HFF-Myc (cell line): ENCODE measurements at regions not wholly inside any gene's neighbourhood (a gene's known extent, or its start where the extent isn't known, plus 50 kb on each side); places are given as distances from the start of the nearest gene placed in this dataset.

Experiments used
- DNase-seq: peaks from one replicate; pipeline ENCODE4 v3.0.0-alpha.2; 2011; ENCODE audit warnings: low read depth; ENCODE audit errors: extremely low read depth
- H3K4me3 ChIP-seq: replicated peaks from 2 replicates; pipeline ENCODE4 v1.5.1; 2011; ENCODE audit warnings: low read depth, mild to moderate bottlenecking, control low read depth, low read length
- TF ChIP-seq, protein P1 (sequence below): IDR thresholded peaks from 2 replicates; pipeline ENCODE4 v1.5.1; 2012; ENCODE audit warnings: mild to moderate bottlenecking, low read depth, low read length, control low read depth; ENCODE audit errors: missing control alignments

DNA sequence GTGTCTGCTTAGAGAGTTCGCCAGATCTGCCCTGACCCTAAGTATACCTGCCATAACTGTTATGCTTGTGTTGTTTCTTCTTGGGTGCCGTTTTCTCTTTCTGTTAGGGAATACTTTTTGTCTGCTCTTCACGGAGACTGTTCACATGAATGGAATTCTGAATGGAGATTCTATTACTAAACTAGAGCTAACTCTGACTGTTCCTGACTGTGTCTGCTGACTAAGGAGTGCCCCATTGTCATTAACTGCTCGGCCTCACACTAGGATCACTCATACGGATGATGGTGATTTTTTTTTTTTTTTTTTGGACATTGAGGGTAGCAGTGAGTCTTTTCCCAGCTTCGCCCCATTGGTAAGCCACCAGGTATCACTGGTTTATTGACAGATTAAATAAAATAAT, 104.8 kb upstream of the SLC8A1 start:
- no peak for DNase-seq
- TF ChIP-seq, protein P1, sequence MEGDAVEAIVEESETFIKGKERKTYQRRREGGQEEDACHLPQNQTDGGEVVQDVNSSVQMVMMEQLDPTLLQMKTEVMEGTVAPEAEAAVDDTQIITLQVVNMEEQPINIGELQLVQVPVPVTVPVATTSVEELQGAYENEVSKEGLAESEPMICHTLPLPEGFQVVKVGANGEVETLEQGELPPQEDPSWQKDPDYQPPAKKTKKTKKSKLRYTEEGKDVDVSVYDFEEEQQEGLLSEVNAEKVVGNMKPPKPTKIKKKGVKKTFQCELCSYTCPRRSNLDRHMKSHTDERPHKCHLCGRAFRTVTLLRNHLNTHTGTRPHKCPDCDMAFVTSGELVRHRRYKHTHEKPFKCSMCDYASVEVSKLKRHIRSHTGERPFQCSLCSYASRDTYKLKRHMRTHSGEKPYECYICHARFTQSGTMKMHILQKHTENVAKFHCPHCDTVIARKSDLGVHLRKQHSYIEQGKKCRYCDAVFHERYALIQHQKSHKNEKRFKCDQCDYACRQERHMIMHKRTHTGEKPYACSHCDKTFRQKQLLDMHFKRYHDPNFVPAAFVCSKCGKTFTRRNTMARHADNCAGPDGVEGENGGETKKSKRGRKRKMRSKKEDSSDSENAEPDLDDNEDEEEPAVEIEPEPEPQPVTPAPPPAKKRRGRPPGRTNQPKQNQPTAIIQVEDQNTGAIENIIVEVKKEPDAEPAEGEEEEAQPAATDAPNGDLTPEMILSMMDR, result no peak
- H3K4me3 ChIP-seq, result no peak overlapping the region

GRCh38 chr2:40558761-40559160, 106.9 kb upstream of the SLC8A1 start:
- no peak overlapping the region for H3K4me3 ChIP-seq
- no peak for DNase-seq
- TF ChIP-seq, protein P1, result no peak

DNA sequence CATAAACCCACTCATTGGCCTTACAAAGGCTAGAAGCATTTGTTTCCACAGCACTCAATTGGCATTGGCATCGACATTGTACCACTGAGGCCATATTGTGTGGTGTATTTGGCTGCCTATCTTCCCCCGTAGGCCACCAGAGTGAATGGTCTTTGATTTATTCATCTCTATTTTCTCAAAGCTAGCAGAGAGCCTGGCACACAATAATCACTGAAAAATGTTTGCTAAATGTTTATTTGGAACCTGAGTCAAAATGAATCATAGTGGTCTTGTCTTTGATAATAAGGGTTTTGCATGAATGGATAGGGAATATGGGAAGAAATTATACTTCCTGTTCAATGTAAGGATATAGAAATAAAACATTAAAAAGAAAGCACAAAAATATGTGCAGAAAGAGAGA, 107.3 kb upstream of the SLC8A1 start:
- TF ChIP-seq, protein P1, result no peak
- no peak for DNase-seq
- no peak overlapping the region for H3K4me3 ChIP-seq

DNA sequence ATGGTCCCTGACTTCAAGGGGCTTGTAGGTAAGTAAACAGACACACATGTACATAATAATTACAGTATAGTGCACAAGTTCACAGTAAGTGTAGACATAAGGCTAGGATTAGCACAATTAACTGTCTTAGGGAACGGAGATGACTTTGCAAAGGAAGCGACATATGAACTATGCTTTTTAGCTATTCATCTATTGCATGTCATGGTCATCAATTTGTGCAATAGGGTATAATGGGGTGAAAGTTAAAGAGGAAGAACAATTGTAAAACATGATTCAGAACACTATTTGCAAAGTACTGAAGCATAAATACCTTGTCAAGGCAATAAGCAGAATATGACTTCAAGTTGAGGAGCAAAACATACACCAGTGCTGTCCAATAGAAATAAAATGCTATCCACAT, 112.3 kb upstream of the SLC8A1 start:
- TF ChIP-seq, protein P1, result no peak
- DNase-seq, result no peak
- no peak overlapping the region for H3K4me3 ChIP-seq

- H3K4me3 ChIP-seq, result no peak overlapping the region
- no peak for DNase-seq
- TF ChIP-seq, protein P1, result no peak
These were observed 127.4 kb upstream of the SLC8A1 start for GRCh38 chr2:40579247-40579646.

- TF ChIP-seq, protein P1, result no peak
- no peak for DNase-seq
- no peak overlapping the region for H3K4me3 ChIP-seq
These were observed 132.5 kb upstream of the SLC8A1 start for GRCh38 chr2:40584432-40584831.

GRCh38 chr2:40591774-40592173, 139.9 kb upstream of the SLC8A1 start:
- TF ChIP-seq, protein P1, result no peak
- H3K4me3 ChIP-seq, result no peak overlapping the region
- DNase-seq, result no peak
